Fibroblast of lung (primary cell): ENCODE measurements at regions not wholly inside any gene's neighbourhood (a gene's known extent, or its start where the extent isn't known, plus 50 kb on each side); places are given as distances from the start of the nearest gene placed in this dataset.

Experiments used
- EZH2 ChIP-seq: IDR thresholded peaks from 2 replicates; pipeline ENCODE4 v1.5.1; 2012; ENCODE audit warnings: low read length, control low read depth, mild to moderate bottlenecking; ENCODE audit errors: missing control alignments
- TF ChIP-seq, protein P1 (sequence below), 2 donors: IDR thresholded peaks in 1 of 2; conservative IDR thresholded peaks in 1 of 2; 1 replicate in 1 of 2; 2 replicates in 1 of 2; pipeline ENCODE4 v1.5.1; 2011 to 2012; ENCODE audit warnings: low read length in 2 of 2, control low read depth in 1 of 2, inconsistent platforms in 1 of 2, low read depth in 1 of 2, mild to moderate bottlenecking in 1 of 2

DNA sequence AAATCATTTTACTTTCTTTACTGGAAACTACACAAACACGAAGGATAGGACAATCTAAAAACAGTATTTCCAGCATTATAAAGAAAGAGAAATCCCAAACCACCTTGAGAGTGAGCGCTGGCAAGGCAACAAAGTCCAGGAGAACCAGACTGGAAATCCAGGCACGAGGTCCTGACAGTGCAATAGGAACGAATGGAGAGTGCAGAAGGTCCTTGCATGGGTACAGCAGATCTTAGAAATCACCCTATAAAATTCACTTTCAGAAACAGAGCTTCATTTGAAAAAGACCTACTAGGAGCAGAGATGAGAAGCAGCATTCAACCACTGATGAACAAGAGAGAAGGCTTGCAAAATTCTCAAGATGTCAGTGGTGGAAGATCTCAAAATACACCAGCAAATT is 133.7 kb upstream of the ST8SIA4 start:
- no peak for TF ChIP-seq EZH2
- TF ChIP-seq, protein P1, sequence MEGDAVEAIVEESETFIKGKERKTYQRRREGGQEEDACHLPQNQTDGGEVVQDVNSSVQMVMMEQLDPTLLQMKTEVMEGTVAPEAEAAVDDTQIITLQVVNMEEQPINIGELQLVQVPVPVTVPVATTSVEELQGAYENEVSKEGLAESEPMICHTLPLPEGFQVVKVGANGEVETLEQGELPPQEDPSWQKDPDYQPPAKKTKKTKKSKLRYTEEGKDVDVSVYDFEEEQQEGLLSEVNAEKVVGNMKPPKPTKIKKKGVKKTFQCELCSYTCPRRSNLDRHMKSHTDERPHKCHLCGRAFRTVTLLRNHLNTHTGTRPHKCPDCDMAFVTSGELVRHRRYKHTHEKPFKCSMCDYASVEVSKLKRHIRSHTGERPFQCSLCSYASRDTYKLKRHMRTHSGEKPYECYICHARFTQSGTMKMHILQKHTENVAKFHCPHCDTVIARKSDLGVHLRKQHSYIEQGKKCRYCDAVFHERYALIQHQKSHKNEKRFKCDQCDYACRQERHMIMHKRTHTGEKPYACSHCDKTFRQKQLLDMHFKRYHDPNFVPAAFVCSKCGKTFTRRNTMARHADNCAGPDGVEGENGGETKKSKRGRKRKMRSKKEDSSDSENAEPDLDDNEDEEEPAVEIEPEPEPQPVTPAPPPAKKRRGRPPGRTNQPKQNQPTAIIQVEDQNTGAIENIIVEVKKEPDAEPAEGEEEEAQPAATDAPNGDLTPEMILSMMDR (conservative IDR thresholded peaks at IDR 0.05 in 1 of 2, IDR thresholded peaks at IDR 0.05 in 1 of 2; ENCODE audit: low read depth in 1 of 2, low read length in 2 of 2) = no peak
